Erythroblast (primary cell): ENCODE measurements at regions not wholly inside any gene's neighbourhood (a gene's known extent, or its start where the extent isn't known, plus 50 kb on each side); places are given as distances from the start of the nearest gene placed in this dataset.

Experiments used
- GATA1 ChIP-seq: IDR thresholded peaks from 2 replicates; pipeline ENCODE4 v1.6.1; 2011; ENCODE audit warnings: low read depth, mild to moderate bottlenecking, control low read depth, low read length, moderate library complexity
- POLR2A ChIP-seq: IDR thresholded peaks from 2 replicates; pipeline ENCODE4 v1.6.1; 2011; ENCODE audit warnings: mild to moderate bottlenecking, low read length

GRCh38 chr12:18981732-18982131 is 147.8 kb upstream of the PLEKHA5 start:
- TF ChIP-seq POLR2A (no peak), GATA1 (no peak)
